HUDEP-2 (cell line): ENCODE measurements at regions not wholly inside any gene's neighbourhood (a gene's known extent, or its start where the extent isn't known, plus 50 kb on each side); places are given as distances from the start of the nearest gene placed in this dataset.

Experiments
- DNase-seq, 76 experiments: peaks; one replicate each; lab custom pipeline; 2025; ENCODE audit not compliant: unreplicated experiment in 76 of 76; lab: John Stamatoyannopoulos, UW

- DNase-seq = no peak
Measured at GRCh38 chr4:174586651-174587050, 64.4 kb upstream of the HPGD start.

- no peak for DNase-seq
Measured at GRCh38 chr4:174583056-174583455, 60.8 kb upstream of the HPGD start.

- DNase-seq = no peak
Measured at GRCh38 chr4:174582463-174582862, 60.2 kb upstream of the HPGD start.

- DNase-seq = no peak
Measured at GRCh38 chr4:174581901-174582300, 59.6 kb upstream of the HPGD start.

- peak in 30 of 76 experiments; percentile 1 to 81 (median 34) for DNase-seq
Measured at GRCh38 chr4:174580597-174580996, 58.3 kb upstream of the HPGD start.

- DNase-seq = no peak
Measured at GRCh38 chr4:174579421-174579820, 57.1 kb upstream of the HPGD start.

- DNase-seq = no peak
Measured at GRCh38 chr4:174578366-174578765, 56.1 kb upstream of the HPGD start.

- peak in 1 of 76 experiments; percentile 12 for DNase-seq
Measured at GRCh38 chr4:174575436-174575835, 53.1 kb upstream of the HPGD start.
